ENCODE measurements at regions not wholly inside any gene's neighbourhood (a gene's known extent, or its start where the extent isn't known, plus 50 kb on each side); places are given as distances from the start of the nearest gene placed in this dataset.

DNA sequence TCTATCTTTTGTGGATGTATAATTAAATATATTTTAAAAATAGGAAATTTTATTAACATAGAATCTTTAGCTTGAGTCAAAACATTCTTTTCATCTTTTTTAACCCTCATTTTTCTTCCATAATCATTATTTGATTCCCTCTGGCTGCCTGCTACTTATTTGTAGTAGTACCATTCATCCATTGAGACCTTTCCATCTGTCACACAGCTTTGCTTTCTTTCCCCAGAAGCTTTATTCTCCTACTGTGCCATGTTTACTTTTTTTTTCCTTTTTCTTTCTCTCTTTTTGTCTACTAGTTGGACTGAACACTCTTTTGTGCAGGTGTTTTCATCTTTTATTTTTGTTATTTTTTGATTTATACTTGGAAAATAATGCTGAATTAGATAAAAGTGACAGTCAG, 522.6 kb upstream of the MMS22L start:
- H3K4me3 Mint-ChIP-seq: no peak overlapping the region
- no peaks in the 10 kb centered on the region for H3K27me3 Mint-ChIP-seq (ENCODE audit: low read depth)
- H3K27ac Mint-ChIP-seq: no peak overlapping the region
- ChIA-PET CTCF (no interaction called here), POLR2A (no interaction called here)
- H3K9me3 Mint-ChIP-seq (ENCODE audit: insufficient read depth): no peaks in the 10 kb centered on the region
- ATAC-seq (no peak), DNase-seq (no peak)
- no peaks in the 10 kb centered on the region for H3K4me1 Mint-ChIP-seq (ENCODE audit: low read depth)
- H3K36me3 Mint-ChIP-seq (ENCODE audit: low read depth): no peaks in the 10 kb centered on the region

DNA sequence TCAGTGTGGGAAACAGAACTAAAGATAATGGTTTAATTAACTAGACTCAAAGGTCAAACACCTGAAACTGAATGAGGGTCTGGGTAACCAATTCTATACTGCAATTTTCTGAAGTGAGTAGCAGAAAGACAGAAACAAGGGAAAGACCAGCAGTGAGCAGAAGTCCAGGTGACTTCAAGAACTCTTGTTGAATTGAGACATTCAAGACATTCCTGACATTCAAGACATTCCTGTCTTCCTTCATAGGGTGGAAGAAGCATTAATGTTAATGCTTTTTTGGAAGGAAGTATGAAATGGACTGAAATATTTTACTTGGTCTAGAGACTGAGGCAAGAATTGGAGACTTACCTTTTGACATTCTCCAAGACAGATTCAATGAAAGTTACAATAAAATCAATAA, 529.9 kb upstream of the MMS22L start:
- Mint-ChIP-seq H3K27me3 (ENCODE audit: low read depth) (no peaks in the 10 kb centered on the region), H3K4me3 (no peak overlapping the region), H3K9me3 (ENCODE audit: insufficient read depth) (no peaks in the 10 kb centered on the region), H3K27ac (no peak overlapping the region), H3K36me3 (ENCODE audit: low read depth) (no peaks in the 10 kb centered on the region), H3K4me1 (ENCODE audit: low read depth) (no peaks in the 10 kb centered on the region)
- ChIA-PET POLR2A (no interaction called here), CTCF (no interaction called here)
- DNase-seq: no peak
- ATAC-seq: no peak

DNA sequence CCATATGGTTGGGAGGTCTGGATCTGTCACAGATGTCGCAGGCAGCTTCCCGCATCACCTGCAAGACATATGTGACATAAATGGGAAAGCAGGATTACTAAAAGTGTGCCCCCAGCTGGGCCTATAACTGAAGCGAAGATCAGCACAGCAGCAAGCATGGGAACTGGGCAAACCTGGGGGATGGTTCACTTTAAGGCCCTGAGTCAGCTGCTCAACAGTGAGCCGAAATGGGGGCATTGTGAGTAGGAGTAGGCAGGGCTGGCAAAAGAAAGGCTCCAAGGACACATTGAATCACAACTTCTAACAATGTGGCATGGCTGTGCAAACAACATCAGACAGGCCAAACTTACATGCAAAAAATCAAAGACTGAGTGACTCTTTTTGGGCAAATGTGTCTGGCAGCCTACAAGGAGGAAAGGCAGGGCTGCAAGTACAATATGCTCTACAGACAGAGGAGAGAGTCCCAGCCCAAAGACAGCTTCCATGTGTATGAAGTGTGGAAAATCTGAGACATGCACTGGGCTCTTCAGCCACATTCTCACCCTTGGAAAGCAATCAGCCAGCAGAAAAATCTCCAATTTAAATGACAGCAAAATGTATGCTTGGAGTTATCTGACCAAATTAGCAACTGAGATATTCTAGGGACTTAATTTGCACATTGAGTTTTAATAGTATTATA, 531.0 kb upstream of the MMS22L start:
- Mint-ChIP-seq H3K4me1 (ENCODE audit: low read depth) (no peaks in the 10 kb centered on the region), H3K27me3 (ENCODE audit: low read depth) (no peaks in the 10 kb centered on the region), H3K27ac (no peak overlapping the region), H3K36me3 (ENCODE audit: low read depth) (no peaks in the 10 kb centered on the region), H3K4me3 (no peak overlapping the region), H3K9me3 (ENCODE audit: insufficient read depth) (no peaks in the 10 kb centered on the region)
- ATAC-seq (no peak), DNase-seq (no peak)
- ChIA-PET CTCF (no interaction called here), POLR2A (no interaction called here)

DNA sequence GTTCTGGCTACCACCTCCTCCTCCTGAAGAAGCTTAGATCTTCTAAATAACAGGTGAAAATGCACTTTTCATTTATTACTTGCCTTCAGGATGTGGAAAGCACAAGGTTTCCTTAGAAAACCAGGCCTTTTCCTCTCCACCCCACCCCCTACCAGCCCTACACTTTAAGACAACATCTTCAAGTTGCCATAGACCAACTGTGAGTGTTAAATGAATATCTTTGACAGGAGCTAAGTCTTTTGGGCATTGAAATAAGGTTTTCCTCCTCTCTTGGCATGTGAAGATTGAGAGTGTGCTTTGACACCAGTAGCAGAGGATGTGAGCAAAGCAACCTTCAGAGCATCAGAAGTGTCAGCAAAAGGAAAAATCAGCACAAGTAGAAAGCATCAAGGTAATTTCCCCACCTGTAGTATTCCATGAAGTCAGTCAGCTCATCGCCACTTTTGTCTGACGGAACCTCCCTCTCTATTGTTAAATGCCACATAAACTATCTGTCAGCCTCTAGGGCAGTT, 532.3 kb upstream of the MMS22L start:
- DNase-seq: no peak
- H3K27me3 Mint-ChIP-seq (ENCODE audit: low read depth): no peaks in the 10 kb centered on the region
- H3K9me3 Mint-ChIP-seq (ENCODE audit: insufficient read depth): no peaks in the 10 kb centered on the region
- no peak overlapping the region for H3K27ac Mint-ChIP-seq
- POLR2A ChIA-PET: no interaction called here
- CTCF ChIA-PET: no interaction called here
- no peak for ATAC-seq
- H3K36me3 Mint-ChIP-seq (ENCODE audit: low read depth): no peaks in the 10 kb centered on the region
- H3K4me3 Mint-ChIP-seq: no peak overlapping the region
- H3K4me1 Mint-ChIP-seq (ENCODE audit: low read depth): no peaks in the 10 kb centered on the region

DNA sequence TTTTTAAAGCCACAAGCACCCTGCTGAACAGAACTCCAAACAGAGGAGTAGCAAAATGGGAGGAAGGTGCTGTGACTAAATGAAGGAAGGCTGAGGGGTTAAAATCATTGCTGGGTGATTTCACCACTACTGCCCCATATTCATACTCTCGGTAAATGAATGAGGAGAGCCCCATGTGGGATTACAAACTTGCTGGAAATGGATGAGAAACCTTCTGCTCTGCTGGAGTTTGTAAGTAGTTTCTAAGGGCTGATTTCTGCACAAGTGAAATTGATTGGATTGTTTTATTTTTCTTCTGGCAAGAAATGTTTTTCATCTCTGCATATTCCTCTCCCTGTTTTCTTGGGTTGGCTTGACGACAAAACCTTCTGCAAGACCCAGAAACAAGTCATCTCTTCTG, 533.5 kb upstream of the MMS22L start:
- Mint-ChIP-seq H3K4me3 (no peak overlapping the region), H3K36me3 (ENCODE audit: low read depth) (no peaks in the 10 kb centered on the region), H3K27me3 (ENCODE audit: low read depth) (no peaks in the 10 kb centered on the region), H3K27ac (no peak overlapping the region), H3K4me1 (ENCODE audit: low read depth) (no peaks in the 10 kb centered on the region), H3K9me3 (ENCODE audit: insufficient read depth) (no peaks in the 10 kb centered on the region)
- CTCF ChIA-PET: no interaction called here
- ATAC-seq (no peak), DNase-seq (no peak)
- POLR2A ChIA-PET: no interaction called here

DNA sequence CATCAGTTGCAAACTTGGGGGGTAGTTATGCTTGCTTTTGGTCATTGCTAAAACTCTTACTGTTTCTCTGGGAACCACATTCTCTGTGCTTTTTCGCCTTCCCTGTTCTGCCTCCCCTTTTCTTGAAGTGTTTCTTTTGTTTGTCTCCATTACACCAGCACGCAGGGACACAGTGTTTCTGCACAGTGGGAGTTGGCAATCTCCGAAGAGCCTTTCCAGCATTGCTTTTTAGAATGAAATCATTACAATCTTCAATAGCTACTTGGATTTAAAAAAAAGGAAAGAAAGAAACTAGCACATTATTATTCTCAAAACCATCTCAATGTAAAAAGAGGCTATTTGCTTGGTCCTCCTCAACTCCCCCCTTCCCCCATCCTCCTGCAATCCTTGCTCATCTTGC, 536.7 kb upstream of the MMS22L start:
- CTCF ChIA-PET: no interaction called here
- no peak for ATAC-seq
- Mint-ChIP-seq H3K27me3 (ENCODE audit: low read depth) (no peaks in the 10 kb centered on the region), H3K4me3 (no peak overlapping the region), H3K4me1 (ENCODE audit: low read depth) (no peaks in the 10 kb centered on the region), H3K27ac (no peak overlapping the region), H3K36me3 (ENCODE audit: low read depth) (no peaks in the 10 kb centered on the region), H3K9me3 (ENCODE audit: insufficient read depth) (no peaks in the 10 kb centered on the region)
- DNase-seq: no peak
- POLR2A ChIA-PET: no interaction called here

DNA sequence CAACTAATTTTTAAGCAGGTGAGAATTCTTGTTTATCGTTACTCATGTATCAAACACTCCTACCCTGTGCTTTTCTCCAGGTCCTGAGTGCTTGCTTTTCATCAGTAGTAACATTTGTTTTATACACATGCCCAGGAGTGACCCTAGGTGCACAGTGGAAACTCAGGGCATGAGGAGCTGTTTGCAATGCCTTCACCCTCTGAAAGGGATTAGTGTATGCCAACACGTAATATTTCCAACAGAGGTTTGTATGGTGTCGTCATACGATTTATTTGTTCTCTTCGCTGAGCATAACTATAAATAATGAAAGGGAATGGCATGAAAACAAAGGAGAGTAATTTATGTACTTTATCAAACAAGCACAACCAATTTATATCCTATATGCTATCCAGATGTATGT, 537.4 kb upstream of the MMS22L start:
- ChIA-PET CTCF (no interaction called here), POLR2A (no interaction called here)
- DNase-seq (no peak), ATAC-seq (no peak)
- Mint-ChIP-seq H3K27me3 (ENCODE audit: low read depth) (no peaks in the 10 kb centered on the region), H3K4me1 (ENCODE audit: low read depth) (no peaks in the 10 kb centered on the region), H3K9me3 (ENCODE audit: insufficient read depth) (no peaks in the 10 kb centered on the region), H3K27ac (no peak overlapping the region), H3K4me3 (no peak overlapping the region), H3K36me3 (ENCODE audit: low read depth) (no peaks in the 10 kb centered on the region)

DNA sequence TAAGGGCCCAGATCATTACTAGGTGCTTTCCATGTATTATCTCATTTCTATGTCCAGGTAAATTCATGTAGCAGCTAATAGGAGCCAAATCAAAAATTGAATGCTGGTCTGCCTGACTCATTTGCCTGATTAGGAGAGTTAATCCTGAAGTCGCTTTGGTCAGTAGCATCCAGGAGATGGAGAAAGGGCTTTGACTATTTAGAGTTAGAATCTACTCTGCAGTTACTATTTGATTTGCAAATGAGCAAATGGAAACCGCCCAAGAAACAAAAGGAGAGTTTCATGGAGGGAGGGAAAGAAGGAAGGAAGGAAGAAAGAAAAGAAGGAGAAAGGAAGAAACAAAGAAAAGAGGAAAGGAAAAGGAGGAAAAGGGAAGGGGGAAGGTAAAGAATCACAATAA, 539.6 kb upstream of the MMS22L start:
- ChIA-PET POLR2A (no interaction called here), CTCF (no interaction called here)
- ATAC-seq (no peak), DNase-seq (no peak)
- Mint-ChIP-seq H3K4me1 (ENCODE audit: low read depth) (no peaks in the 10 kb centered on the region), H3K27ac (no peak overlapping the region), H3K9me3 (ENCODE audit: insufficient read depth) (no peaks in the 10 kb centered on the region), H3K36me3 (ENCODE audit: low read depth) (no peaks in the 10 kb centered on the region), H3K4me3 (no peak overlapping the region), H3K27me3 (ENCODE audit: low read depth) (no peaks in the 10 kb centered on the region)

DNA sequence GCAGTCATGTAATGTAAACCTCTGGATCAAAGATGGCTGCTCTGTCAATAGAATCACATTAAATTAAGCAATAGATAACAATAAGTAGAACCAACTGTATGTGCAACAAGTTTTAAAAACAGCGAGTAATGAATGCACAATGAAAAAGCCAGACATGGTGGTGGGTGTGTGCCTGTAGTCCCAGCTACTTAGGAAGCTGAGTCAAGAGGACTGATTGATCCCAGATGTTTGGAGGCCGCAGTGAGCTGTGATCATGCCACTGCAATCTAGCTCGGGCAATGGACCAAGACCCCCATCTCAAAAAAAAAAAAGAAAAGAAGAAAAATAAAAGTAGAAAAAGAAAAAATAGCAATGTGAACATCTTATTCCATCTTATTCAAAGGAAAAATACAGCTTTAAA, 558.7 kb upstream of the MMS22L start:
- no peaks in the 10 kb centered on the region for H3K4me1 Mint-ChIP-seq (ENCODE audit: low read depth)
- no peaks in the 10 kb centered on the region for H3K27me3 Mint-ChIP-seq (ENCODE audit: low read depth)
- POLR2A ChIA-PET: no interaction called here
- no peaks in the 10 kb centered on the region for H3K9me3 Mint-ChIP-seq (ENCODE audit: insufficient read depth)
- CTCF ChIA-PET: no interaction called here
- no peak overlapping the region for H3K27ac Mint-ChIP-seq
- no peaks in the 10 kb centered on the region for H3K36me3 Mint-ChIP-seq (ENCODE audit: low read depth)
- DNase-seq (no peak), ATAC-seq (no peak)
- no peak overlapping the region for H3K4me3 Mint-ChIP-seq

DNA sequence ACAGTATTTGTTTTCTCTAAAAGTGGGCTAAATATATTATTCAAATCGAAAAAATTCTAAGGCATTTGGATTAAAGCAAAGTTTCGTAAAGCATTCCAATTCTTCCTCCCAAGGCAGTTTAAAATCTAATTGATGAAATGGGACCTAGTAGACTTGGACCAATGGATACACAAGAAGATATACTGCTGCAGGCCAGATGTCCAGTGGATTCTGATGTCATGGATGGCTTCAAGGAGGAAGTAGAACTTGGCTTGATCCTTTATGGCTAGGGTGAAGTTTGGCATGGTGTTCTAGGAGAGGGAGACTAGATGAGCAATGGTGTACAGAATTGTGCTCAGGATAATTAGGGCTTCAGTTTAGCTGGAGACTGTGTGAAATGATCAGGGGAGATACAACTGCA, 559.5 kb upstream of the MMS22L start:
- Mint-ChIP-seq H3K27me3 (ENCODE audit: low read depth) (no peaks in the 10 kb centered on the region), H3K4me3 (no peak overlapping the region), H3K4me1 (ENCODE audit: low read depth) (no peaks in the 10 kb centered on the region), H3K9me3 (ENCODE audit: insufficient read depth) (no peaks in the 10 kb centered on the region), H3K27ac (no peak overlapping the region), H3K36me3 (ENCODE audit: low read depth) (no peaks in the 10 kb centered on the region)
- ChIA-PET POLR2A (no interaction called here), CTCF (no interaction called here)
- no peak for ATAC-seq
- DNase-seq: no peak

DNA sequence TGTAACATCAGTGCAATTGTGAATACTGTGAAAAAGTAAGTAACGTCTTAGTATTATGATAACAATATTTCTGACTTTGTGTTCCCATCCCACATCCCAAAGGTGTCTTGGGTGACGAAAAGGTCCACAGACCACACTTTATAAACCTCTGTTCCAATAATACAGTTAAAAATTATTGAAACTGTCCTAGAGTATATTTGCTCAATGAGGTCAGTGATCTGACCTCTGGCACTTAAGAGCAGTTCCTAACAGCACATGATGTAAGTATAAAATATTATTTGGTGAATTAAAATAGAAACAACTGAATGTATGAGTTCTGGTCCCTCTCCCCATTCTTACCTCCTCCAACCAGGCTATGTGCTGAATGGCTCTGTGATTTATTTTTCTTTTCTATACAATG, 566.4 kb upstream of the MMS22L start:
- ATAC-seq: no peak
- DNase-seq: no peak
- Mint-ChIP-seq H3K4me1 (ENCODE audit: low read depth) (no peaks in the 10 kb centered on the region), H3K4me3 (no peak overlapping the region), H3K27me3 (ENCODE audit: low read depth) (no peaks in the 10 kb centered on the region), H3K36me3 (ENCODE audit: low read depth) (no peaks in the 10 kb centered on the region), H3K27ac (no peak overlapping the region), H3K9me3 (ENCODE audit: insufficient read depth) (no peaks in the 10 kb centered on the region)
- ChIA-PET CTCF (no interaction called here), POLR2A (no interaction called here)

DNA sequence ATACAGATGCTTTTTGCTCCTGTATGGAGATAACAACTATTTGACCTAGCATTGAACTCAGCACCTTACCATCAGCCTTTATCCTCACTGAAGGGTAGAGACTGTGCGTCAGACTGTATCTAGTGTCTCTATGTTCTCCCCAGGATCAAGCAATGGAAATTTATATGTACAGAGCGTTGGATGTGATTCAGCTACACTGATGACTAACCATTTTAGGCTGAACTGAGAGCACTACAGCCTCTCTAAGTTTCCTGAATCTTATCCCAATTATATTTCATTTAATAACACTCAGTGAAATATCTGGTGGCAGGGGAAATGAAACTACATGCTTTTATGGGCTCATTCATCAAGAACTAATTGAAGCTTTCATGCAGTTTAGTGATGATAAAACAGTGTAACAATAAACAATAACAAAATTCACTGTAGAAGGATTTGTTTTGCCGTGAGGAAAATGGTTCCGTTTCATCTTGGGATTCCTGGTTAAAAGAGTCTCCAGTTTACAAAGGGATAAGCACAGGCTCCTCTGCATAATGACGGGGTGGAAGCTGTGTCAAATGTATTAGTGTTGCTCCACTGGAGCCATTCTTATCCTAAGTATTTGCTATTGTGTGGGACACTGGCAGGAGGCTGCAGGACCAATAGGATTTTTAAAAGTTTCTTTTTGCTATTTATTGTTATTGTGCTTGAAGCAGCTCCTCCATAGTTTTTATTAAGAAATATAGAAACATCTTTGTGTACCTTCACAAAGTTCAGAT, 567.6 kb upstream of the MMS22L start:
- DNase-seq (no peak), ATAC-seq (no peak)
- Mint-ChIP-seq H3K9me3 (ENCODE audit: insufficient read depth) (no peaks in the 10 kb centered on the region), H3K36me3 (ENCODE audit: low read depth) (no peaks in the 10 kb centered on the region), H3K4me3 (no peak overlapping the region), H3K4me1 (ENCODE audit: low read depth) (no peaks in the 10 kb centered on the region), H3K27ac (no peak overlapping the region), H3K27me3 (ENCODE audit: low read depth) (no peaks in the 10 kb centered on the region)
- ChIA-PET POLR2A (no interaction called here), CTCF (no interaction called here)

DNA sequence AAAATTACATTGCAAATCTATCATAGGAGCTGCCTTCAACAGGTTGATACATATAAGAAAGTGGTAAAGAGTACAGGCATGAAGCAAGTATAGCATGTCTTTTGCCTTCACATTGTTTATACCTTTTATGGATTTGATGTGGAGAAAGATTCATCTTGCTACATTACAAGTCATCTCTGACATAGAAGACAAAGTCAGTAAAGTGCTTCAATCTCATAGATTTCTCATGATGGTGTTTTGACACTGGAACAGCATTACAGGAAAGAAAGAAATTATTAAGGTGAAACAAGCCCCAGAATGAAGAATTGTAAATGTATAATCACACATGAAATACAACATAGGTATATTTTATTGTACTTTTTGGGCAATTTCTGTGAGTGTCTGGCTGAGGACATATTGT, 580.7 kb upstream of the MMS22L start:
- H3K9me3 Mint-ChIP-seq (ENCODE audit: insufficient read depth): no peaks in the 10 kb centered on the region
- H3K36me3 Mint-ChIP-seq (ENCODE audit: low read depth): no peaks in the 10 kb centered on the region
- POLR2A ChIA-PET: no interaction called here
- no peaks in the 10 kb centered on the region for H3K27me3 Mint-ChIP-seq (ENCODE audit: low read depth)
- ATAC-seq: no peak
- H3K27ac Mint-ChIP-seq: no peak overlapping the region
- H3K4me1 Mint-ChIP-seq (ENCODE audit: low read depth): no peaks in the 10 kb centered on the region
- CTCF ChIA-PET: no interaction called here
- no peak for DNase-seq
- no peak overlapping the region for H3K4me3 Mint-ChIP-seq
